ENCODE measurements at regions not wholly inside any gene's neighbourhood (a gene's known extent, or its start where the extent isn't known, plus 50 kb on each side); places are given as distances from the start of the nearest gene placed in this dataset.

DNA sequence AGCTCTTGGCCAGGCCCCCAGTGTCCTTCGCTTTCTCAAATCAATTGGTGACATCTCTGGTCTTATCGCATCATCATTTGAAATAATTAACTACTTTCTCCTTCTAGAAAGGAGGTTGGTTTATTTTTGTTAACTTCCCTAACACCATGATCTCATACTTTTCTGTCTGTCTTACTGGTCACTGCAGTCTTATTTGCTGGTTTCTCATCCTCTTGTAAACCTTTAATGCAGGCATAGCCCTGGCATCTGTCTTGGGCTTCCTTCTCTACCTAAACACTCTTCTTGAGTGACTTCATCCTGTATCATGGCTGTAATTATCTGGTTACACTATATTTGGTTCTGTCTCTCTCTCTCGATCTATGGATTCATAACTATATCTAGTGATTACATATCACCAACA, 152.8 kb downstream of the CYSLTR2 start:
- Histone ChIP-seq H3K9me3 (ENCODE audit: low read length) (no peaks in the 10 kb centered on the region), H3K4me2 (ENCODE audit: low read length) (no peak overlapping the region), H3K9ac (ENCODE audit: low read length) (no peak overlapping the region), H3F3A (ENCODE audit: insufficient read depth, low read length, poor library complexity, severe bottlenecking) (no peaks in the 10 kb centered on the region), H3K4me3 (ENCODE audit: low read length) (no peak overlapping the region), H3K36me3 (ENCODE audit: insufficient read depth, low read length) (no peaks in the 10 kb centered on the region), H3K27me3 (ENCODE audit: insufficient read depth, low read depth, low read length) (no peaks in the 10 kb centered on the region), H3K79me2 (replicated peaks; ENCODE audit: insufficient read depth, low read length) (no peaks in the 10 kb centered on the region), H2AFZ (ENCODE audit: low read depth, low read length) (no peak overlapping the region), H4K20me1 (ENCODE audit: insufficient read depth) (no peaks in the 10 kb centered on the region), H3K9me2 (ENCODE audit: insufficient read depth, low read length) (no peaks in the 10 kb centered on the region), H3K27ac (ENCODE audit: low read length) (no peak overlapping the region)
- TF ChIP-seq EZH2 (IDR thresholded peaks at IDR 0.05; ENCODE audit: borderline replicate concordance, insufficient read depth, low read length, poor library complexity, severe bottlenecking) (no peak), POLR2AphosphoS5 (IDR thresholded peaks at IDR 0.05) (no peak), RAD21 (conservative IDR thresholded peaks at IDR 0.05) (no peak), TAF1 (IDR thresholded peaks at IDR 0.05; ENCODE audit: low read depth) (no peak), REST (IDR thresholded peaks at IDR 0.05; ENCODE audit: borderline replicate concordance) (no peak), MXI1 (conservative IDR thresholded peaks at IDR 0.05; ENCODE audit: poor library complexity, severe bottlenecking) (no peak), EP300 (conservative IDR thresholded peaks at IDR 0.05; ENCODE audit: poor library complexity, severe bottlenecking) (no peak), SMC3 (conservative IDR thresholded peaks at IDR 0.05; ENCODE audit: poor library complexity) (no peak)
- TF ChIP-seq, protein P1, sequence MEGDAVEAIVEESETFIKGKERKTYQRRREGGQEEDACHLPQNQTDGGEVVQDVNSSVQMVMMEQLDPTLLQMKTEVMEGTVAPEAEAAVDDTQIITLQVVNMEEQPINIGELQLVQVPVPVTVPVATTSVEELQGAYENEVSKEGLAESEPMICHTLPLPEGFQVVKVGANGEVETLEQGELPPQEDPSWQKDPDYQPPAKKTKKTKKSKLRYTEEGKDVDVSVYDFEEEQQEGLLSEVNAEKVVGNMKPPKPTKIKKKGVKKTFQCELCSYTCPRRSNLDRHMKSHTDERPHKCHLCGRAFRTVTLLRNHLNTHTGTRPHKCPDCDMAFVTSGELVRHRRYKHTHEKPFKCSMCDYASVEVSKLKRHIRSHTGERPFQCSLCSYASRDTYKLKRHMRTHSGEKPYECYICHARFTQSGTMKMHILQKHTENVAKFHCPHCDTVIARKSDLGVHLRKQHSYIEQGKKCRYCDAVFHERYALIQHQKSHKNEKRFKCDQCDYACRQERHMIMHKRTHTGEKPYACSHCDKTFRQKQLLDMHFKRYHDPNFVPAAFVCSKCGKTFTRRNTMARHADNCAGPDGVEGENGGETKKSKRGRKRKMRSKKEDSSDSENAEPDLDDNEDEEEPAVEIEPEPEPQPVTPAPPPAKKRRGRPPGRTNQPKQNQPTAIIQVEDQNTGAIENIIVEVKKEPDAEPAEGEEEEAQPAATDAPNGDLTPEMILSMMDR (IDR thresholded peaks at IDR 0.05; ENCODE audit: poor library complexity, severe bottlenecking) = no peak

GRCh38 chr13:48808683-48809082, 155.0 kb downstream of the CYSLTR2 start:
- Histone ChIP-seq H3K36me3 (ENCODE audit: insufficient read depth, low read length) (no peaks in the 10 kb centered on the region), H3K9ac (ENCODE audit: low read length) (no peak overlapping the region), H3K4me2 (ENCODE audit: low read length) (no peak overlapping the region), H4K20me1 (ENCODE audit: insufficient read depth) (no peaks in the 10 kb centered on the region), H3F3A (ENCODE audit: insufficient read depth, low read length, poor library complexity, severe bottlenecking) (no peaks in the 10 kb centered on the region), H3K9me3 (ENCODE audit: low read length) (no peaks in the 10 kb centered on the region), H3K9me2 (ENCODE audit: insufficient read depth, low read length) (no peaks in the 10 kb centered on the region), H2AFZ (ENCODE audit: low read depth, low read length) (no peak overlapping the region), H3K4me3 (ENCODE audit: low read length) (no peak overlapping the region), H3K79me2 (replicated peaks; ENCODE audit: insufficient read depth, low read length) (no peaks in the 10 kb centered on the region), H3K27me3 (ENCODE audit: insufficient read depth, low read depth, low read length) (no peaks in the 10 kb centered on the region), H3K27ac (ENCODE audit: low read length) (no peak overlapping the region)
- TF ChIP-seq EZH2 (IDR thresholded peaks at IDR 0.05; ENCODE audit: borderline replicate concordance, insufficient read depth, low read length, poor library complexity, severe bottlenecking) (no peak), EP300 (conservative IDR thresholded peaks at IDR 0.05; ENCODE audit: poor library complexity, severe bottlenecking) (no peak), RAD21 (conservative IDR thresholded peaks at IDR 0.05) (no peak), REST (IDR thresholded peaks at IDR 0.05; ENCODE audit: borderline replicate concordance) (no peak), SMC3 (conservative IDR thresholded peaks at IDR 0.05; ENCODE audit: poor library complexity) (no peak), POLR2AphosphoS5 (IDR thresholded peaks at IDR 0.05) (no peak), MXI1 (conservative IDR thresholded peaks at IDR 0.05; ENCODE audit: poor library complexity, severe bottlenecking) (no peak), TAF1 (IDR thresholded peaks at IDR 0.05; ENCODE audit: low read depth) (no peak)
- TF ChIP-seq, protein P1 (IDR thresholded peaks at IDR 0.05; ENCODE audit: poor library complexity, severe bottlenecking) = no peak

Measured in neural cell (in vitro differentiated cells).